Activated CD8-positive, alpha-beta memory T cell treated with anti-CD3 and anti-CD28 coated beads, Interleukin-2, amount 10 ng/mL, durations not matched to agents 7 days and 5 days (primary cell): ENCODE measurements at regions not wholly inside any gene's neighbourhood (a gene's known extent, or its start where the extent isn't known, plus 50 kb on each side); places are given as distances from the start of the nearest gene placed in this dataset.
"Not testable (repeated sequence)": the region's sequence is repeated elsewhere in the genome, so short reads cannot be mapped to it uniquely, and the experiment has no call there.

ENCODE experiments used
- ATAC-seq: fragments of 150-1000 bp; cut with Tn5 transposase; one replicate; pipeline ENCODE4 v1.10.0; 2021; ENCODE audit warnings: moderate library complexity
- CTCF ChIA-PET: fragments of 350-600 bp; sonication (Branson Sonifier 250); formaldehyde crosslinking; loops from one replicate; lab custom pipeline; 2021; ENCODE audit warnings: antibody characterized with exemption; lab: Charles Lee
- DNase-seq: peaks from one replicate; pipeline ENCODE4 v3.0.0-alpha.2; 2020
- H3K27ac Mint-ChIP-seq: one replicate; pipeline ENCODE4 v1.8.0; 2021; ENCODE audit warnings: mild to moderate bottlenecking, mixed read lengths
- H3K27me3 Mint-ChIP-seq: one replicate; pipeline ENCODE4 v1.8.0; 2021; ENCODE audit warnings: mixed read lengths
- H3K36me3 Mint-ChIP-seq: one replicate; pipeline ENCODE4 v1.8.0; 2021; ENCODE audit warnings: mild to moderate bottlenecking, mixed read lengths
- H3K4me1 Mint-ChIP-seq: one replicate; pipeline ENCODE4 v1.8.0; 2021; ENCODE audit warnings: mixed read lengths
- H3K4me3 Mint-ChIP-seq: one replicate; pipeline ENCODE4 v1.8.0; 2021; ENCODE audit warnings: mild to moderate bottlenecking, moderate library complexity, mixed read lengths
- H3K9me3 Mint-ChIP-seq: one replicate; pipeline ENCODE4 v1.8.0; 2022; ENCODE audit warnings: low read depth, mixed read lengths

GRCh38 chr1:194787001-194787400, 1600.6 kb upstream of the B3GALT2 start:
- no peaks in the 10 kb centered on the region for H3K9me3 Mint-ChIP-seq
- no peaks in the 10 kb centered on the region for H3K27me3 Mint-ChIP-seq
- H3K36me3 Mint-ChIP-seq: no peaks in the 10 kb centered on the region
- CTCF ChIA-PET: no interaction called here
- no peak for DNase-seq
- no peak overlapping the region for H3K27ac Mint-ChIP-seq
- no peaks in the 10 kb centered on the region for H3K4me1 Mint-ChIP-seq
- no peak for ATAC-seq
- no peak overlapping the region for H3K4me3 Mint-ChIP-seq

- no peaks in the 10 kb centered on the region for H3K9me3 Mint-ChIP-seq
- H3K27ac Mint-ChIP-seq: no peak overlapping the region
- ATAC-seq (no peak), DNase-seq (no peak)
- no peak overlapping the region for H3K4me3 Mint-ChIP-seq
- no peaks in the 10 kb centered on the region for H3K27me3 Mint-ChIP-seq
- H3K4me1 Mint-ChIP-seq: no peaks in the 10 kb centered on the region
- no peaks in the 10 kb centered on the region for H3K36me3 Mint-ChIP-seq
- CTCF ChIA-PET: no interaction called here
These were observed 1599.6 kb upstream of the B3GALT2 start for GRCh38 chr1:194786027-194786426.

GRCh38 chr1:194776657-194777056, 1590.2 kb upstream of the B3GALT2 start:
- ATAC-seq (no peak), DNase-seq (no peak)
- Mint-ChIP-seq H3K27me3 (no peaks in the 10 kb centered on the region), H3K9me3 (peaks cover 7% of the 10 kb centered on the region), H3K27ac (no peak overlapping the region), H3K4me3 (no peak overlapping the region), H3K36me3 (no peaks in the 10 kb centered on the region), H3K4me1 (no peaks in the 10 kb centered on the region)
- CTCF ChIA-PET: no interaction called here

- Mint-ChIP-seq H3K4me1 (no peaks in the 10 kb centered on the region), H3K27me3 (no peaks in the 10 kb centered on the region), H3K27ac (no peak overlapping the region), H3K4me3 (no peak overlapping the region), H3K36me3 (no peaks in the 10 kb centered on the region), H3K9me3 (peaks cover 7% of the 10 kb centered on the region)
- no peak for DNase-seq
- CTCF ChIA-PET: no interaction called here
- ATAC-seq: no peak
These were observed 1588.1 kb upstream of the B3GALT2 start for GRCh38 chr1:194774535-194774934.

- CTCF ChIA-PET: no interaction called here
- DNase-seq (no peak), ATAC-seq (no peak)
- Mint-ChIP-seq H3K9me3 (no peaks in the 10 kb centered on the region), H3K27me3 (no peaks in the 10 kb centered on the region), H3K36me3 (no peaks in the 10 kb centered on the region), H3K4me3 (no peak overlapping the region), H3K27ac (no peak overlapping the region), H3K4me1 (no peaks in the 10 kb centered on the region)
These were observed 1569.0 kb upstream of the B3GALT2 start for GRCh38 chr1:194755241-194755994.

GRCh38 chr1:194738843-194739242, 1552.4 kb upstream of the B3GALT2 start:
- H3K4me1 Mint-ChIP-seq, H3K36me3 Mint-ChIP-seq, ATAC-seq, DNase-seq, H3K27me3 Mint-ChIP-seq, H3K27ac Mint-ChIP-seq, H3K4me3 Mint-ChIP-seq, CTCF ChIA-PET, H3K9me3 Mint-ChIP-seq: not testable (repeated sequence)

- Mint-ChIP-seq H3K27ac (no peak overlapping the region), H3K4me1 (no peaks in the 10 kb centered on the region), H3K9me3 (no peaks in the 10 kb centered on the region), H3K4me3 (no peak overlapping the region), H3K36me3 (no peaks in the 10 kb centered on the region), H3K27me3 (no peaks in the 10 kb centered on the region)
- CTCF ChIA-PET: no interaction called here
- ATAC-seq (no peak), DNase-seq (no peak)
These were observed 1548.6 kb upstream of the B3GALT2 start for GRCh38 chr1:194734970-194735369.

- CTCF ChIA-PET: no interaction called here
- H3K36me3 Mint-ChIP-seq: no peaks in the 10 kb centered on the region
These were observed 1544.6 kb upstream of the B3GALT2 start for GRCh38 chr1:194731025-194731424.

GRCh38 chr1:194730304-194730703, 1543.9 kb upstream of the B3GALT2 start:
- no peak for DNase-seq
- Mint-ChIP-seq H3K4me1 (no peaks in the 10 kb centered on the region), H3K27ac (no peak overlapping the region), H3K36me3 (no peaks in the 10 kb centered on the region), H3K4me3 (no peak overlapping the region), H3K27me3 (no peaks in the 10 kb centered on the region), H3K9me3 (no peaks in the 10 kb centered on the region)
- CTCF ChIA-PET: no interaction called here
- ATAC-seq: no peak

More at GRCh38 chr1:194731025-194731424, 1544.6 kb upstream of the B3GALT2 start:
- no peak overlapping the region for H3K4me3 Mint-ChIP-seq
- DNase-seq (no peak), ATAC-seq (no peak)
- H3K27me3 Mint-ChIP-seq: no peaks in the 10 kb centered on the region
- no peak overlapping the region for H3K27ac Mint-ChIP-seq
- H3K4me1 Mint-ChIP-seq: no peaks in the 10 kb centered on the region
- H3K9me3 Mint-ChIP-seq: no peaks in the 10 kb centered on the region

GRCh38 chr1:194723067-194723466, 1536.7 kb upstream of the B3GALT2 start:
- Mint-ChIP-seq H3K36me3 (no peaks in the 10 kb centered on the region), H3K4me3 (no peak overlapping the region), H3K4me1 (no peaks in the 10 kb centered on the region), H3K27ac (no peak overlapping the region), H3K9me3 (no peaks in the 10 kb centered on the region), H3K27me3 (no peaks in the 10 kb centered on the region)
- DNase-seq (no peak), ATAC-seq (no peak)
- CTCF ChIA-PET: no interaction called here

GRCh38 chr1:194717941-194718340, 1531.5 kb upstream of the B3GALT2 start:
- ATAC-seq: no peak
- CTCF ChIA-PET: no interaction called here
- no peaks in the 10 kb centered on the region for H3K4me1 Mint-ChIP-seq
- no peaks in the 10 kb centered on the region for H3K36me3 Mint-ChIP-seq
- H3K27ac Mint-ChIP-seq: no peak overlapping the region
- no peak for DNase-seq
- no peak overlapping the region for H3K4me3 Mint-ChIP-seq
- H3K27me3 Mint-ChIP-seq: no peaks in the 10 kb centered on the region
- no peaks in the 10 kb centered on the region for H3K9me3 Mint-ChIP-seq

- CTCF ChIA-PET: no interaction called here
- Mint-ChIP-seq H3K27ac (no peak overlapping the region), H3K36me3 (no peaks in the 10 kb centered on the region), H3K4me3 (no peak overlapping the region), H3K4me1 (no peaks in the 10 kb centered on the region), H3K27me3 (no peaks in the 10 kb centered on the region), H3K9me3 (no peaks in the 10 kb centered on the region)
- ATAC-seq (no peak), DNase-seq (no peak)
These were observed 1530.9 kb upstream of the B3GALT2 start for GRCh38 chr1:194717334-194717733.

GRCh38 chr1:194710671-194711070, 1524.3 kb upstream of the B3GALT2 start:
- Mint-ChIP-seq H3K27me3 (no peaks in the 10 kb centered on the region), H3K9me3 (no peaks in the 10 kb centered on the region), H3K36me3 (no peaks in the 10 kb centered on the region), H3K4me1 (no peaks in the 10 kb centered on the region), H3K4me3 (no peak overlapping the region), H3K27ac (no peak overlapping the region)
- ATAC-seq (no peak), DNase-seq (no peak)
- CTCF ChIA-PET: no interaction called here

GRCh38 chr1:194709439-194709838, 1523.0 kb upstream of the B3GALT2 start:
- no peaks in the 10 kb centered on the region for H3K27me3 Mint-ChIP-seq
- no peak for ATAC-seq
- H3K4me3 Mint-ChIP-seq: no peak overlapping the region
- CTCF ChIA-PET: no interaction called here
- DNase-seq: no peak
- H3K27ac Mint-ChIP-seq: no peak overlapping the region
- no peaks in the 10 kb centered on the region for H3K9me3 Mint-ChIP-seq
- no peaks in the 10 kb centered on the region for H3K4me1 Mint-ChIP-seq
- no peaks in the 10 kb centered on the region for H3K36me3 Mint-ChIP-seq
